ENCODE measurements at regions not wholly inside any gene's neighbourhood (a gene's known extent, or its start where the extent isn't known, plus 50 kb on each side); places are given as distances from the start of the nearest gene placed in this dataset.

DNA sequence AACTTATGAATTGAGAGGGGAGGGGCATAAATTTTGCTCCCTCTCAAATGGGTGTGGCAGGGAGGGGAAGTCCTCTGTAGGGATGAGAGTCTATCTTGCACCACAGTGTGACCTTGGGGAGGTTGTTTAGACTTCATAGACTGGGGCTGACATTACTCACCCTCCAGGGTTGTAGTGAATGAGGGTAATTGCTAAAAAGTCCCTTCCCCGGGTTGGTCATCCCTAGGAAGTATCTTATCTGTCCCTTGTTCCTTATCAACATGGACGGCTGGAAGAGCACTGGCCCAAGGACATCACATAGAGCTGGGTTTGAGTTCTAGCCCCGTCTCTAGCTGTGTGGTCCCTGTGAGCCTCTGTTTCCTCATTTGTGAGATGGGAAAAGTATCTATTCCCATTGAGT is 52.4 kb upstream of the SLC2A1 start:
- DNase-seq (ENCODE audit: low read depth) = no peak
- TF ChIP-seq, protein P1, sequence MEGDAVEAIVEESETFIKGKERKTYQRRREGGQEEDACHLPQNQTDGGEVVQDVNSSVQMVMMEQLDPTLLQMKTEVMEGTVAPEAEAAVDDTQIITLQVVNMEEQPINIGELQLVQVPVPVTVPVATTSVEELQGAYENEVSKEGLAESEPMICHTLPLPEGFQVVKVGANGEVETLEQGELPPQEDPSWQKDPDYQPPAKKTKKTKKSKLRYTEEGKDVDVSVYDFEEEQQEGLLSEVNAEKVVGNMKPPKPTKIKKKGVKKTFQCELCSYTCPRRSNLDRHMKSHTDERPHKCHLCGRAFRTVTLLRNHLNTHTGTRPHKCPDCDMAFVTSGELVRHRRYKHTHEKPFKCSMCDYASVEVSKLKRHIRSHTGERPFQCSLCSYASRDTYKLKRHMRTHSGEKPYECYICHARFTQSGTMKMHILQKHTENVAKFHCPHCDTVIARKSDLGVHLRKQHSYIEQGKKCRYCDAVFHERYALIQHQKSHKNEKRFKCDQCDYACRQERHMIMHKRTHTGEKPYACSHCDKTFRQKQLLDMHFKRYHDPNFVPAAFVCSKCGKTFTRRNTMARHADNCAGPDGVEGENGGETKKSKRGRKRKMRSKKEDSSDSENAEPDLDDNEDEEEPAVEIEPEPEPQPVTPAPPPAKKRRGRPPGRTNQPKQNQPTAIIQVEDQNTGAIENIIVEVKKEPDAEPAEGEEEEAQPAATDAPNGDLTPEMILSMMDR (IDR thresholded peaks at IDR 0.05; ENCODE audit: insufficient read depth, low read depth, low read length, missing control alignments) = no peak
- no peak overlapping the region for H3K4me3 ChIP-seq (ENCODE audit: low read length)

DNA sequence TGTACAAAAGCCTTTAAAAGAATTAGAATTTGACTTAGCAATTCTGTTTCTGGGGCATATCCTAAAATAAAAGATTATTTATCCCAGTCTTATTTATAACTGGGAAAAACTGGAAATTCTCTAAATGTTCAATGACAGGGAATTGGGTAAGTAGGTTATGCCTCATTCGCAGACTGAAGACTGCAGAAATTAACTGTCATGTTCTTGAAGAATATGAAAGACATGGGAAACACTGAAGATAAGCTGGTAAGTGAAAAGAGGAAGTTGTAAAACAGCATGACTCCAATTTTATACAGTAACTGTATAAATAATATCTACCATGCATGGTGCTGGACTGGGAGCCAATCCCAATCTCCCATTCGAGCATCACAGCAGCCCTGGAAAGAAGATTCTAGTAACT is 50.6 kb upstream of the SLC2A1 start:
- H3K4me3 ChIP-seq (ENCODE audit: low read length) = no peak overlapping the region
- DNase-seq (ENCODE audit: low read depth) = no peak
- TF ChIP-seq, protein P1 (IDR thresholded peaks at IDR 0.05; ENCODE audit: insufficient read depth, low read depth, low read length, missing control alignments) = no peak

- no peak overlapping the region for H3K4me3 ChIP-seq (ENCODE audit: low read length)
- DNase-seq (ENCODE audit: low read depth) = no peak
- TF ChIP-seq, protein P1 (IDR thresholded peaks at IDR 0.05; ENCODE audit: insufficient read depth, low read depth, low read length, missing control alignments) = no peak
These were observed 49.7 kb upstream of the SLC2A1 start for GRCh38 chr1:43008115-43009060.

All from epithelial cell of esophagus (primary cell).